CD4-positive, alpha-beta T cell (primary cell): ENCODE measurements at regions not wholly inside any gene's neighbourhood (a gene's known extent, or its start where the extent isn't known, plus 50 kb on each side); places are given as distances from the start of the nearest gene placed in this dataset.

Source experiments
- ATAC-seq: fragments of 200-7000 bp; cut with Tn5 transposase; one replicate; pipeline ENCODE4 v1.10.0; 2022; ENCODE audit warnings: mild to moderate bottlenecking; ENCODE audit not compliant: poor library complexity
- CTCF ChIA-PET: fragments of 350-600 bp; sonication (Branson Sonifier 250); formaldehyde crosslinking; loops from one replicate; lab custom pipeline; 2021; ENCODE audit warnings: antibody characterized with exemption, inconsistent platforms; lab: Charles Lee
- POLR2A ChIA-PET: fragments of 350-600 bp; sonication (Branson Sonifier 250); formaldehyde crosslinking; loops from one replicate; lab custom pipeline; 2021; ENCODE audit warnings: antibody characterized with exemption, inconsistent platforms; lab: Charles Lee
- DNase-seq, 14 experiments: peaks; one replicate each; pipeline ENCODE4 v3.0.0-alpha.2; 2013 to 2020; ENCODE audit warnings: mixed read lengths in 2 of 14
- H3K27ac ChIP-seq, 2 donors: one replicate each; pipeline versions ENCODE4 v1.5.1 to v1.7.0; 2013; ENCODE audit warnings: low read length in 2 of 2, low read depth in 1 of 2, mild to moderate bottlenecking in 1 of 2
- H3K27me3 ChIP-seq, 2 experiments: 1 replicate in 1 of 2; 2 replicates in 1 of 2; pipeline versions ENCODE4 v1.6.1 to v1.7.0; 2013; ENCODE audit warnings: low read length in 2 of 2, control low read depth in 1 of 2, mild to moderate bottlenecking in 1 of 2, moderate library complexity in 1 of 2; ENCODE audit not compliant: insufficient read depth in 2 of 2, control insufficient read depth in 1 of 2
- H3K36me3 ChIP-seq: one replicate; pipeline ENCODE4 v1.6.1; 2013; ENCODE audit warnings: low read length, control low read depth; ENCODE audit not compliant: insufficient read depth
- H3K4me1 ChIP-seq: one replicate; pipeline ENCODE4 v1.6.1; 2013; ENCODE audit warnings: low read length, control low read depth; ENCODE audit not compliant: insufficient read depth
- H3K4me3 ChIP-seq: one replicate; pipeline ENCODE4 v1.5.1; 2013; ENCODE audit warnings: mild to moderate bottlenecking, low read length, moderate library complexity
- H3K9me3 ChIP-seq, 2 experiments: 1 replicate in 1 of 2; 2 replicates in 1 of 2; pipeline versions ENCODE4 v1.6.1 to v1.7.0; 2013; ENCODE audit warnings: low read length in 2 of 2, mild to moderate bottlenecking in 2 of 2, control low read depth in 1 of 2, moderate library complexity in 1 of 2; ENCODE audit not compliant: control insufficient read depth in 1 of 2, insufficient read depth in 1 of 2
- H3K27ac Mint-ChIP-seq: one replicate; pipeline ENCODE4 v1.8.0; 2020; ENCODE audit warnings: mixed read lengths
- H3K27me3 Mint-ChIP-seq: one replicate; pipeline ENCODE4 v1.8.0; 2021; ENCODE audit warnings: mixed read lengths
- H3K36me3 Mint-ChIP-seq: one replicate; pipeline ENCODE4 v1.8.0; 2021; ENCODE audit warnings: low read depth, mixed read lengths
- H3K4me1 Mint-ChIP-seq: one replicate; pipeline ENCODE4 v1.8.0; 2021; ENCODE audit warnings: low read depth, mixed read lengths
- H3K4me3 Mint-ChIP-seq: one replicate; pipeline ENCODE4 v1.8.0; 2020; ENCODE audit warnings: mild to moderate bottlenecking, mixed read lengths
- H3K9me3 Mint-ChIP-seq: one replicate; pipeline ENCODE4 v1.8.0; 2020; ENCODE audit warnings: mixed read lengths
- CTCF ChIP-seq: fragments of 200-600 bp; IDR thresholded peaks from one replicate; pipeline ENCODE4 v1.8.0; 2022; ENCODE audit warnings: antibody characterized with exemption, mild to moderate bottlenecking
- intact Hi-C, 2 experiments: fragments of 100-400 bp; cut with DNase I in 1 of 2; cut with micrococcal nuclease in 1 of 2; formaldehyde crosslinking; loops; one replicate each; pipeline versions ENCODE4 v1.15.1 to v1.9.0; 2023 to 2025; cut with DNase I, micrococcal nuclease

- H3K27ac ChIP-seq: no peak overlapping the region
- H3K9me3 ChIP-seq: peaks cover 0 to 3% of the 10 kb centered on the region in 2 experiments
- POLR2A ChIA-PET: no interaction called here
- H3K36me3 ChIP-seq: no peaks in the 10 kb centered on the region
- Mint-ChIP-seq H3K27ac (no peak overlapping the region), H3K27me3 (no peaks in the 10 kb centered on the region), H3K36me3 (no peaks in the 10 kb centered on the region), H3K4me3 (no peak overlapping the region), H3K4me1 (no peaks in the 10 kb centered on the region), H3K9me3 (peaks cover 9% of the 10 kb centered on the region)
- CTCF ChIA-PET: no interaction called here
- H3K4me1 ChIP-seq: no peaks in the 10 kb centered on the region
- no peak for TF ChIP-seq CTCF
- ATAC-seq: no peak
- H3K4me3 ChIP-seq: no peak overlapping the region
- no peaks in the 10 kb centered on the region for H3K27me3 ChIP-seq
- DNase-seq: no peak
- intact Hi-C loops: no loop called here
These were observed 175.6 kb downstream of the POLR1F start for GRCh38 chr7:19533266-19533665.

- Histone ChIP-seq H3K4me3 (no peak overlapping the region), H3K4me1 (no peaks in the 10 kb centered on the region), H3K27ac (no peak overlapping the region), H3K27me3 (no peaks in the 10 kb centered on the region), H3K9me3 (peaks cover 0 to 3% of the 10 kb centered on the region in 2 experiments), H3K36me3 (no peaks in the 10 kb centered on the region)
- no peaks in the 10 kb centered on the region for H3K36me3 Mint-ChIP-seq
- no peak overlapping the region for H3K4me3 Mint-ChIP-seq
- ATAC-seq: no peak
- POLR2A ChIA-PET: no interaction called here
- no peaks in the 10 kb centered on the region for H3K4me1 Mint-ChIP-seq
- no peaks in the 10 kb centered on the region for H3K27me3 Mint-ChIP-seq
- H3K9me3 Mint-ChIP-seq: peaks cover 9% of the 10 kb centered on the region
- intact Hi-C loops: no loop called here
- no peak overlapping the region for H3K27ac Mint-ChIP-seq
- CTCF ChIA-PET: no interaction called here
- no peak for DNase-seq
- no peak for TF ChIP-seq CTCF
These were observed 178.0 kb downstream of the POLR1F start for GRCh38 chr7:19530852-19531251.

GRCh38 chr7:19530261-19530660, 178.6 kb downstream of the POLR1F start:
- Histone ChIP-seq H3K36me3 (no peaks in the 10 kb centered on the region), H3K27ac (no peak overlapping the region), H3K9me3 (peaks cover 0 to 3% of the 10 kb centered on the region in 2 experiments), H3K4me3 (no peak overlapping the region), H3K4me1 (no peaks in the 10 kb centered on the region), H3K27me3 (no peaks in the 10 kb centered on the region)
- H3K36me3 Mint-ChIP-seq: no peaks in the 10 kb centered on the region
- no peaks in the 10 kb centered on the region for H3K4me1 Mint-ChIP-seq
- ATAC-seq (no peak), DNase-seq (no peak)
- CTCF ChIA-PET: no interaction called here
- no peak for TF ChIP-seq CTCF
- intact Hi-C loops: no loop called here
- peaks cover 9% of the 10 kb centered on the region for H3K9me3 Mint-ChIP-seq
- no peak overlapping the region for H3K27ac Mint-ChIP-seq
- POLR2A ChIA-PET: no interaction called here
- H3K4me3 Mint-ChIP-seq: no peak overlapping the region
- no peaks in the 10 kb centered on the region for H3K27me3 Mint-ChIP-seq
